ENCODE measurements at regions not wholly inside any gene's neighbourhood (a gene's known extent, or its start where the extent isn't known, plus 50 kb on each side); places are given as distances from the start of the nearest gene placed in this dataset.
A peak's percentile ranks its signal among the peaks of the same experiment; 100 is the strongest.
"Not testable (repeated sequence)": the region's sequence is repeated elsewhere in the genome, so short reads cannot be mapped to it uniquely, and the experiment has no call there.

- no peak for DNase-seq
Observed at GRCh38 chr4:45345558-45345957, 619.2 kb upstream of the GNPDA2 start.

DNA sequence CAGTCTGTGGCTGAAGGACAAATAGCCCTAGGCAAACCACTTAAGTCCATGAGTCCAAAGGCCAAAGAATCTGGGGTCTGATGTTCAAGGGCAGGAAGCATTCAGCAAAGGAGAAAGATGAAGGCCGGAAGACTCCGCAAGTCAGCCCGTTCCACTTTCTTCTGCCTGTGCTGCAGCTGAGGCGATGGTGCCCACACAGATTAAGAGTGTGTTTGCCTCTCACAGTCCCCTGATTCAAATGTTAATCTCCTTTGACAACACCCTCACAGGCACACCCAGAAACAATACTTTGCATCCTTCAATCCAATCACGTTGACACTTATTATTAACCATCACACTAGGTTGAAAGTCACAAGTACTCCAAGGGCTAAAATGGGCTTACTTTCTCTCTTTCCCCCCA is 605.4 kb upstream of the GNPDA2 start:
- DNase-seq, result no peak

DNA sequence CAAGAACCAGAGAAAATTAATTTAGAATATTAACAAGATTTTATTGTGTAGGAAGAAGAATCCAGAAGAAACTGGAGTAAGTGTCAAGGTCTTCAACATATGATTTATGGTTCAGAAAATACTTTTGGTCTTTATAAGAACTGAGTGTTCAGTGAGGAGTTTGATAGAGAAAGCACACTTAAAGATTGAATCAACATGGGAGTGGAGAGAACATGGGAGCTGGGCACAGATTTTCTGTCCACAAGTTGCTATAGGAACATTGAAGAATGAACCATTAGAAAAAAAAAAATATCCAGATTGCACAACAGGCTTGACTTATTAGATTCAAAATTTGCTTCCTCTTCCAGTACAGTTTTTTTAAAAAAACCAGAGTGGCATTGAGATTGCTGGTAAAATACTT is 601.2 kb upstream of the GNPDA2 start:
- no peak for DNase-seq

DNA sequence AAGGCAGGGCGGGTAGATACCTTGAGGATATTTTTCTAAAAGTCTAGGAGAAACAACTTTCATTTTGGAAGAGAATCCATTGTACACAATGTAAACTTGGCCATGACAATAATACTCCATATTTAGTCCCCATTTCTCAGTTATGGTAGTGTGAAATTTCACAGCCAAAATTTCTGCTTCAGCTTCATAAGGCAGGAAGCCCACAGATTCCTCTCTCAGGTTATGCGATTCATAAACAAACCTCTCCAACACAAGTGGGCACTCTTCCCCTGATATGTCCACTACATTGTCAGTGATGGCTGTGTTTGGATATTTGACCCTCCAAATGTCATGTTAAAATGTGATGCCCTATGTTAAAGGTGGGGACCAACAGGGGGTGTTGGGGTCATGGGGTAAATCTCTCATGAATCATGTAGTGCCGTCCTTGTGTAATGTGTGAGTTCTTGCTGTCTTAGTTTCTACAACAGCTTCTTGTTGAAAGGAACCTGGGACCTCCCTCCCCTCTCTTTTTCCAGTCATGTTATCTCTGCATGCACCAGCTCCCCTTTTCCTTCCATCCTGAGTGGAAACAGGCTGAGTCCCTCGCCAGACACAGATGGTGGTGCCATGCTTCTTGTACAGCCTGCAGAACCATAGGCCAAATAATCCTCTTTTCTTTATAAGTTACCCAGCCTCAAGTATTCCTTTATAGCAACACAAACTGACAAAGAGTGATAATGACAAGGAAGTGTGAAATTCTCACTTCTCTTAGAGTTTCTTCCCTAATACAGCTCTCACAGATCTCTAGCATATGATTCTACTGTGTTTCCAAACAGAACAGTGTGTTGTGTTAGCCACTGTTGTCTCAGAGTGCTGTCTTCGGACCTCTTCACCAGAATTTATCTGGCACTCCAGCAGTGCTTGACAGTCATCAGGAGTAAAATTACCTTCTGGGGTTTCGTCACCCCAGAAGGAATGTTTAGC is 598.4 kb upstream of the GNPDA2 start:
- DNase-seq, result peak in 1 of 2 donors; percentile 4

GRCh38 chr4:45323453-45324058 is 597.2 kb upstream of the GNPDA2 start:
- DNase-seq, result no peak

GRCh38 chr4:45317739-45318138 is 591.4 kb upstream of the GNPDA2 start:
- no peak for DNase-seq

DNA sequence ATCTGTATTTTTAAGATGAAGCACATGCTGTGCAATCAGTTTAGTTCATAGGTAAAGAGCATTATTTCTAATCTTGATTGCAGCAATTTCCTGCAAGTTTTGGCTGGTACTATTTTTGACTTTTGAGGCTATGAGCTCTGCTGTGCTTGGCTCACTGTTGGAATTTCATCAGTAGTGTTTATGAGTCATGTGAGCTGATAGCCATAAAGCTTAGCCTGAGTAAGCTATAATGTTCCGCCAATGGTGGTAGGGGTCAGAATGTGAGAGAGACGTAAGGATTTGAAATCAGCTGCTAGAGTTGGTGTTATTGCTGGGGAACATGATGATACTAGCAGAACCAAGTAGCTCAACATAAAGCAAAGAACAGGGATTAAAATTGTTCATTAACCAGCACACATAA is 590.9 kb upstream of the GNPDA2 start:
- DNase-seq, result no peak

- no peak for DNase-seq
Observed at GRCh38 chr4:45316257-45316656, 589.9 kb upstream of the GNPDA2 start.

- no peak for DNase-seq
Observed at GRCh38 chr4:45302828-45303227, 576.5 kb upstream of the GNPDA2 start.

DNA sequence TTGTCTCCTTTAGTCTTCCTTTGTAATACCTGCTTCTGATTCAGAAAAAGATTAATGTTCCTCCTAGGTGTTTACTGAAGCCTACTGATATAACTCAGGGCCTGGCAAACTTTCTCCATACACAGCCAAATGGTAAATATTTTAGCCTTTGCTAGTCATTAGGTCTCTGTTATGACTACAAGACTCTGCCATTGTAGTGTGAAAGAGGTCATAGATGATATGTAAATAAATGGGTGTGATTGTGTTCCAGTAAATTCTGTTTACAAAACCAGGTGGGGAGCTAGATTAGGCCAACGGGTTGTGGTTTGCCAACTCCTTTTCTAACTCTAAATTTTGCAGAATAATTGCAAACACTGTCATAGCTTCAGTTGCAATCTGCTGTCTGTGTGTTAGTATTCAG is 568.1 kb upstream of the GNPDA2 start:
- DNase-seq, result no peak

DNA sequence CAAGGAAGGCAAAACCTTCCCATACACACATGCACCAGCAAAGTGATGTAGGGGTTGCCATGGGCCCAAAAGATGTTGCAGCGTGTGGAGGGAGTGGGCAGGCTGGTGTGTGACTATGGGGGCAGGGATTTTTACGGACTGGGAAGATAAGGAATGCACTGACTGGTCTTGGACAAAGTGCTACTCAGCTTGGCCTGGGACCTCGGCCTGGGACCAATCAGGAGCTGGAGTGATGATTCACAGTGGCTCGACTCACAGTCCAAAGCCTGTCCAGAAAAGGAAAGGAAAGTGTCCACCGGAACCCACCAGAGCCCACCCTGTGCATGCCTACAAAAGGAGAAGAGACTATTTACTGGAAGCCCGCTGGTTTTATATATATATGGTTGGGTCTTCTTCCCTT is 567.0 kb upstream of the GNPDA2 start:
- DNase-seq, result no peak

GRCh38 chr4:45292844-45293243 is 566.5 kb upstream of the GNPDA2 start:
- no peak for DNase-seq

GRCh38 chr4:45284400-45285085 is 558.2 kb upstream of the GNPDA2 start:
- peak in 1 of 2 donors; percentile 32 for DNase-seq

DNA sequence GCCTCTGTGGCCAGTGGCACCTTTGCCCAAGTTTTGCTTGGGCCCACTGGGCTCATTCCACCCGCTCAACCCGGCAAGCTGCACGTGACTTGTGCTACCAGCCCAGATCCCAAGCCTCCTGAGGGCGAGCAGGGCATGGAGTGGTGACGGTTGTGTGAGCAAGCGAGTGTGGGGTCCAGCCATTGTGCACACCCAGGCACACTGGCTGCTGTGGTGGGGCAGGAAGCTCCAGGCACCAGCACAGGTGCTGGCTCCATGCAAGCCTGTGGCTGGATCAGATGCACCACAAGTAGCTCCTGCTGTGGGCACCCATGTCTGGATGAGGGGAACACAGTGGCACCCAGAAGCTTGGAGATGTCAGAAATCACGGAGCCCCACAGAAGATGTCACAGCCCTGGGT is 557.0 kb upstream of the GNPDA2 start:
- DNase-seq, result no peak

- DNase-seq, result no peak
Observed at GRCh38 chr4:45280121-45280520, 553.8 kb upstream of the GNPDA2 start.

DNA sequence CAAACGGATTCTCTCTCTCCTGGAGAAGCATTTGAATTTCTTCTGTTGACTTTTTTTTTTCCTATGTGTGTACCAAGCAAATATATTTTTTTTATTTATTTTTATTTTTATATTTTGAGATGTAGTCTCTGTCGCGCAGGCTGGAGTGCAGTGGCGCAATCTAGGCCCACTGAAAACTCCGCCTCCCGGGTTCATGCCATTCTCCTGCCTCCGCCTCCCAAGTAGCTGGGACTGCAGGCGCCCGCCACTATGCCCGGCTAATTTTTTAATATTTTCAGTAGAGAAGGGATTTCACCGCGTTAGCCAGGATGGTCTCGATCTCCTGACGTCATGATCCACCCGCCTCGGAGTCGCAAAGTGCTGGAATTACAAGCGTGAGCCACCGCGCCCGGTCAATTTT is 549.5 kb upstream of the GNPDA2 start:
- no peak for DNase-seq

DNA sequence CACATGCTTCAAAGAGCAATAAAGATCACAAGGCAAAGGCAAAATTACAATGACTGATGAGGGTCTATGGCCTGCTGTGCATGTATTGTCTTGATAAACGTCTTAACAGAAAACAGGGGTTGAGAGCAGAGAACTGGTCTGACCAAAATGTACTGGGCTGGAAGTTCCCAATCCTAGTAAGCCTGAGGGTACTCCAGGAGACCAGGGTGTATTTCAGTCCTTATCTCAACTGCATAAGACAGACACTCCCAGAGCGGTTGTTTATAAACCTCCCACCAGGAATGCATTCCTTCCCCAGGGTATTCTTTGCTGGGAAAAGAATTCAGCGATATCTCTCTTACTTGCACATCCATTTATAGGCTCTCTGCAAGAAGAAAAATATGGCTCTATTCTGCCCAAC is 521.8 kb upstream of the GNPDA2 start:
- DNase-seq, result not testable (repeated sequence)

DNA sequence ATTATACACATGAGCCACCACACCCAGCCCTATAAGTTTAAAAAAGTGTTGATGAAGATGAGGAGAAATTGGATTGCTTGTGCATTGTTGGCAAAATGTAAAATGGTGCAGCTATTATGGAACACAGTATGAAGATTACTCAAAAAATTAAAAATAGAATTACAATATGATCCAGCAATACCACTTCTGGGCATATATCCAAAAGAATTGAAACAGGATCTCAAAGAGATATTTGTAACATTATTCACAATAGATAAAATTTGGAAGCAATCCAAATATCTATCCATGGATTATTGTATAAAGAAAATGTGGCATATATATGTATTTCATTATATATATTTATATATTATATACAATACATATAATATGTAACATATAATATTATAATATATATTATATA is 515.6 kb upstream of the GNPDA2 start:
- DNase-seq, result no peak

DNA sequence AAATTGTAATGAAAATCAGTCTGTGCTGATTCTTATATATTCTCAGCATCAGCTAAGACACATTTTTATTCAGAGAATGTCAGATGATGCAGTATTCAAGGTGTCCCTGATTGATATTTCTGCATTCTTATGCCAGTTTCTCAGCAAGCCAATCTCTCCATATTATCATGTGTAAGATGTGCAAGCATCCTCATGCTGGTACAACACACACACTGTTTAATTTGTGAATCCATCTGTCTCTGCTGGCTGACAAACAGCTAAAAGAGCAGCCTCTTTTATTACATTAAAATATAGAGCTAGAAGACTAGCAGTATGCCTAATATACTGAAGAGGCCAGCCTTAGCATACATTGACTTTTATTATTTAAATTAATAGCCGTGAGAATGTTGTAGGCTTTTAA is 502.9 kb upstream of the GNPDA2 start:
- DNase-seq, result no peak

GRCh38 chr4:45215976-45216542 is 489.7 kb upstream of the GNPDA2 start:
- DNase-seq, result no peak

DNA sequence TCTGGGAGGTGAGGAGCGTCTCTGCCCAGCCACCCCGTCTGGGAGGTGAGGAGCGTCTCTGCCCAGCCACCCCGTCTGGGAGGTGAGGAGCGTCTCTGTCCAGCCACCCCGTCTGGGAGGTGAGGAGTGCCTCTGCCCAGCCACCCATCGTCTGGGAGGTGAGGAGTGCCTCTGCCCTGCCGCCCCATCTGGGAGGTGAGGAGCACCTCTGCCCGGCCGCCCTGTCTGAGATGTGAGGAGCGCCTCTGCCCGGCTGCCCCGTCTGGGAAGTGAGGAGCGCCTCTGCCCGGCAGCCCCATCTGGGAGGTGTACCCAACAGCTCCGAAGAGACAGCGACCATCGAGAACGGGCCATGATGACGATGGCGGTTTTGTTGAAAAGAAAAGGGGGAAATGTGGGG is 482.1 kb upstream of the GNPDA2 start:
- DNase-seq, result not testable (repeated sequence)

DNA sequence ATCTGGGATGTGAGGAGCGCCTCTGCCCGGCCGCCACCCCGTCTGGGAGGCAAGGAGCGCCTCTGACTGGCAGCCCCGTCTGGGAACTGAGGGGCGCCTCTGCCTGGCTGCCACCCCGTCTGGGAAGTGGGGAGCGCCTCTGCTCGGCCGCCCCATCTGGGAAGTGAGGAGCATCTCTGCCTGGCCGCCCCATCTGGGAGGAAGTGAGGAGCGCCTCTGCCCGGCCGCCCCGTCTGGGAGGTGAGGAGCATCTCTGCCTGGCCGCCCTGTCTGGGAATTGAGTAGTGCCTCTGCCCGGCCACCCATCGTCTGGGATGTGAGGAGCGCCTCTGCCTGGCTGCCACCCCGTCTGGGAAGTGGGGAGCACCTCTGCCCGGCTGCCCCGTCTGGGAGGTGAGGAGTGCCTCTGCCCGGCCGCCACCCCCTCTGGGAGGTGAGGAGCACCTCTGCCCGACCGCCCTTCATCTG is 481.5 kb upstream of the GNPDA2 start:
- DNase-seq, result not testable (repeated sequence)

DNA sequence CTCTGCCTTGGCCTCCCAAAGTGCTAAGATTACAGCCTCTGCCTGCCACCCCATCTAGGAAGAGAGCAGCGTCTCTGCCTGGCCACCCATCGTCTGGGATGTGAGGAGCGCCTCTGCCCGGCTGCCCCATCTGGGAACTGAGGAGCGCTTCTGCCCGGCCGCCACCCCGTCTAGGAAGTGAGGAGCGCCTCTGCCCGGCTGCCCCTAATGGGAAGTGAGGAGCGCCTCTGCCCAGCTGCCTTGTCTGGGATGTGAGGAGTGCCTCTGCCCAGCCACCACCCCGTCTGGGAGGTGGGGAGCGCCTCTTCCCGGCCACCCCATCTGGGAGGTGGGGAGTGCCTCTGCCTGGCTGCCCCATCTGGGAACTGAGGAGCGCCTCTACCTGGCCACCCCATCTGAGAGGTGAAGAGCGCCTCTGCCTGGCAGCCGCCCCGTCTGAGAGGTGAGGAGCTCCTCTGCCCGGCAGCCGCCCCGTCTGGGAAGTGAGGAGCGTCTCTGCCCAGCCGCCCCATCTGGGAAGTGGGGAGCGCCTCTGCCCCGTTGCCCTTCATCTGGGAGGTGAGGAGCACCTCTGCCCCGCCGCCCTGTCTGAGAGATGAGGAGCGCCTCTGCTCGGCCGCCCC is 481.0 kb upstream of the GNPDA2 start:
- DNase-seq, result not testable (repeated sequence)

Data from hippocampal formation (tissue), 2 donors.